ENCODE measurements at regions not wholly inside any gene's neighbourhood (a gene's known extent, or its start where the extent isn't known, plus 50 kb on each side); places are given as distances from the start of the nearest gene placed in this dataset.

DNA sequence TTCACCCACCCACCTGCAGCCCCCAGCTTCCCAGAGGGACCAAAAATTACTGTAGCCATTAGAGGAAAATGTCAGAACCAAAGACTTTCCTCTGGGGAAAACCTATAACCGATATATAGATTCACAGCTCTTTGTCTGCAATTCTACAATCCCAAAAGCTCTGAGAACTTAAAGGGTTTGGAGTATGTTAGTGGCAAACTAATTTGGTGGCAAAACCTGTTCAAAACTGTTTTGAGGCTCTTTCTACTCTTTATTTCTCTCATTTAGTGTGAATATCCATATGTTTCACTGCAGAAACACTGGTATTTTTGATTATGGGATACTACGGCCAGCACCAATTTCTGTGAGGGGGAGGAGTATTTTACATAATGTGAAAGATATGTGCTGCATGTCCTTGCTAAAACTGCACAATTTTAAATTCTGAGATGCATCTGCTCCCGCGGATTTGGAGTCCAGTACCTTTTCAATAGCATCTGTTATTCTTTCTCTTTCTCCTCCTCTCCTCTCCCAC, 87.5 kb upstream of the MTNR1B start:
- no peak overlapping the region for H3K27ac ChIP-seq
- intact Hi-C loops (cut with DNase I) = loop anchor here in 1 of 10 donors (10.0 kb wide), 1 partner anchor 537 kb away; no protein-coding TSS in a partner anchor
- TF ChIP-seq POLR2A (IDR thresholded peaks at IDR 0.05) = no peak
- TF ChIP-seq, protein P1, sequence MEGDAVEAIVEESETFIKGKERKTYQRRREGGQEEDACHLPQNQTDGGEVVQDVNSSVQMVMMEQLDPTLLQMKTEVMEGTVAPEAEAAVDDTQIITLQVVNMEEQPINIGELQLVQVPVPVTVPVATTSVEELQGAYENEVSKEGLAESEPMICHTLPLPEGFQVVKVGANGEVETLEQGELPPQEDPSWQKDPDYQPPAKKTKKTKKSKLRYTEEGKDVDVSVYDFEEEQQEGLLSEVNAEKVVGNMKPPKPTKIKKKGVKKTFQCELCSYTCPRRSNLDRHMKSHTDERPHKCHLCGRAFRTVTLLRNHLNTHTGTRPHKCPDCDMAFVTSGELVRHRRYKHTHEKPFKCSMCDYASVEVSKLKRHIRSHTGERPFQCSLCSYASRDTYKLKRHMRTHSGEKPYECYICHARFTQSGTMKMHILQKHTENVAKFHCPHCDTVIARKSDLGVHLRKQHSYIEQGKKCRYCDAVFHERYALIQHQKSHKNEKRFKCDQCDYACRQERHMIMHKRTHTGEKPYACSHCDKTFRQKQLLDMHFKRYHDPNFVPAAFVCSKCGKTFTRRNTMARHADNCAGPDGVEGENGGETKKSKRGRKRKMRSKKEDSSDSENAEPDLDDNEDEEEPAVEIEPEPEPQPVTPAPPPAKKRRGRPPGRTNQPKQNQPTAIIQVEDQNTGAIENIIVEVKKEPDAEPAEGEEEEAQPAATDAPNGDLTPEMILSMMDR (IDR thresholded peaks at IDR 0.05) = no peak
- ATAC-seq (no peak), DNase-seq (no peak)
- no peak overlapping the region for H3K4me3 ChIP-seq
- no peaks in the 10 kb centered on the region for H3K36me3 ChIP-seq
- 79 to 87% (median 86%) methylated on average over 4 of the region's 4 CpGs for WGBS, 4 donors
- H3K9me3 ChIP-seq = no peaks in the 10 kb centered on the region
- H3K27me3 ChIP-seq = no peaks in the 10 kb centered on the region
- H3K4me1 ChIP-seq = peaks cover 0 to 5% (median 0%) of the 10 kb centered on the region in 12 donors

DNA sequence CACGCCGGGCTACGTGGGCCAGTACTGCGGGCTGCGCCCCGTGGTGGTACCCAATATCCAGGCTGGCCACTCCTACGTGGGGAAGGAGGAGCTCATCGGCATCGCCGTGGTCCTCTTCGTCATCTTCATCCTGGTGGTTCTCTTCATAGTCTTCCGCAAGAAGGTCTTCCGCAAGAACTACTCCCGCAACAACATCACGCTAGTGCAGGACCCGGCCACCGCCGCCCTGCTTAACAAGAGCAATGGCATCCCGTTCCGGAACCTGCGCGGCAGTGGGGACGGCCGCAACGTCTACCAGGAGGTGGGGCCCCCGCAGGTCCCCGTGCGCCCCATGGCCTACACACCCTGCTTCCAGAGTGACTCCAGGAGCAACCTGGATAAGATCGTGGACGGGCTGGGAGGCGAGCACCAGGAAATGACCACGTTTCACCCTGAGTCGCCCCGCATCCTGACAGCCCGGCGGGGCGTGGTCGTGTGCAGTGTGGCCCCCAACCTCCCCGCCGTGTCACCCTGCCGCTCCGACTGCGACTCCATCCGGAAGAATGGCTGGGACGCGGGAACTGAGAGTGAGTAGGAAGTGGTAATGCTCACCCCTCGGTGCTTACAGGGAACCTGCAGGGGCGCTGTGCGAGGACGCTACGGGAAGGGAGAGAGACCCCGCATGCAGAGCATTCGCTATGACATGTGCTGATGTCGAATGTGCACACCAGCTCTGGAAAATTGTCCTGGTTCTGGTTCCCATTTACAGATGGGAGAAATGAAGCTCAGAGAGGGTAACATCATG, 86.4 kb upstream of the MTNR1B start:
- no peak for DNase-seq
- Histone ChIP-seq H3K36me3 (no peaks in the 10 kb centered on the region), H3K9me3 (no peaks in the 10 kb centered on the region), H3K27ac (no peak overlapping the region), H3K4me1 (peaks cover 0 to 5% (median 0%) of the 10 kb centered on the region in 12 donors), H3K27me3 (no peaks in the 10 kb centered on the region), H3K4me3 (no peak overlapping the region)
- 91 to 96% (median 96%) methylated on average over 45 to 54 of the region's 54 CpGs for WGBS, 4 donors
- TF ChIP-seq, protein P1 (IDR thresholded peaks at IDR 0.05) = no peak
- no peak for TF ChIP-seq POLR2A (IDR thresholded peaks at IDR 0.05)
- ATAC-seq = peak in 1 of 4 donors; percentile 17
- intact Hi-C loops (cut with DNase I) = loop anchor here in 1 of 10 donors (10.0 kb wide), 1 partner anchor 538 kb away; no protein-coding TSS in a partner anchor

DNA sequence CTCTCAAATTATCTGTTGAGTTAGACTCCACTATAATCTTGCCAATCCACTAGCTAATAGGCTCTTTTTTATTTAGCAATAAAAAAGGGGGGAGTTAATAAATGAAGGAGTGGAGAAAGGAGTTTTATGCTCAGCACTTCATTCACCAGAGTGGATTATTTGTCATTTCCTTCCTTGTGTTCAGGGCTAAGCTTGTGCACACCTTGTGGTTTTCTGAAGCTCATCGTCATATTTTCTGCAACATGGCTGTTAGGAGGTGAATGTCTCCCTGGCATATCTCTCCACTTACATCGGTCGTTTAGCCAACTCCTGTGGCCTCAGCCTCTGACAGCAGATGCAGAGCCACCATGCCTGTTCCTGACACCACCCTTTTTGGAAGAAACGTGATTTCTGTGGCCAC, 83.9 kb upstream of the MTNR1B start:
- intact Hi-C loops (cut with DNase I) = loop anchor here in 7 of 10 donors (5.0 to 10.0 kb wide), 2 partner anchors 541 to 673 kb away; no protein-coding TSS in a partner anchor
- H3K27me3 ChIP-seq = no peaks in the 10 kb centered on the region
- no peak overlapping the region for H3K27ac ChIP-seq
- H3K9me3 ChIP-seq = no peaks in the 10 kb centered on the region
- ATAC-seq (no peak), DNase-seq (no peak)
- H3K36me3 ChIP-seq = no peaks in the 10 kb centered on the region
- peaks cover 0 to 5% (median 0%) of the 10 kb centered on the region in 12 donors for H3K4me1 ChIP-seq
- 39 to 53% (median 41%) methylated on average over 4 of the region's 4 CpGs for whole genome bisulfite sequencing, 4 donors
- no peak overlapping the region for H3K4me3 ChIP-seq
- TF ChIP-seq POLR2A (IDR thresholded peaks at IDR 0.05) = no peak
- TF ChIP-seq, protein P1 (IDR thresholded peaks at IDR 0.05) = no peak

DNA sequence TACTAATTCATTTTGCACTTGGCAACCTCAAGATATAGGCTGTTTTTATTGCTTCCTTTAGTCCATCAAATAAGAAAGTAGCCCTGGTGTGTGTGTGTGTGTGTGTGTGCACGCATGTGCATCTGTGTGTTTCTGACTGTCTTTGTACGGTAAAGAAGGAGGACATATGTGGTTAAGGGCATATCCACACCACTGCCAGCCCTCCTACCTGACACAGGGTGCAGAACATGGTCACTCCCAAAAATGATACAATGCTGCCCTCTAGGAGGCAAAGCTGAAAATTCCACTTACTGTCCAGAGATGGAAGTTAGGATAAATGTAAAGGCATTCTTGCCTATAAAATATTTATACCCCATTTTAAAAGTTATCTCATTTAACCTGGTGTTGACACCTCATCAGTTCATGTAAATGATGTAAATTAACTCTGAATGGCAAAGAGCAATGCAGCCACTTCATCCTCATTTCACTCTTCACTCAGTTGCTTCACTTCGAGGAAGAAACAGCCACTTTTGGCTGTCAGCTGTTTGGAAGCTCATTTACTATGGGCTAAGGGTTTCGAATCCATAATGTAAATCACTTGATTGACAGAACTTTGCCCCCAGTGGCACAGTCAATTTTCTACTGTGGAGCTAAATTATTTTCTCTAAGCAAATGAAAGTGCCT, 83.1 kb upstream of the MTNR1B start:
- Histone ChIP-seq H3K4me3 (no peak overlapping the region), H3K9me3 (no peaks in the 10 kb centered on the region), H3K36me3 (no peaks in the 10 kb centered on the region), H3K27me3 (no peaks in the 10 kb centered on the region), H3K27ac (no peak overlapping the region), H3K4me1 (peaks cover 0 to 5% (median 0%) of the 10 kb centered on the region in 12 donors)
- TF ChIP-seq, protein P1 (IDR thresholded peaks at IDR 0.05) = peak; percentile 24 to 76 (median 60)
- no peak for TF ChIP-seq POLR2A (IDR thresholded peaks at IDR 0.05)
- intact Hi-C loops (cut with DNase I) = loop anchor here in 7 of 10 donors (5.0 to 10.0 kb wide), 2 partner anchors 542 to 674 kb away; no protein-coding TSS in a partner anchor
- DNase-seq = peak in 1 of 5 donors; percentile 18
- peak; percentile 64 to 80 (median 76) for ATAC-seq
- 13 to 38% (median 16%) methylated on average over 4 of the region's 4 CpGs for WGBS, 4 donors

All from heart left ventricle (tissue), 16 donors.